Mucosa of rectum (tissue), 2 donors: ENCODE measurements at regions not wholly inside any gene's neighbourhood (a gene's known extent, or its start where the extent isn't known, plus 50 kb on each side); places are given as distances from the start of the nearest gene placed in this dataset.

Experiments
- H3K27ac ChIP-seq, 2 donors: one replicate each; pipeline ENCODE4 v1.7.0; 2013; ENCODE audit warnings: inconsistent platforms in 2 of 2, low read depth in 2 of 2, low read length in 2 of 2
- H3K27me3 ChIP-seq, 2 donors: one replicate each; pipeline ENCODE4 v1.7.0; 2013; ENCODE audit warnings: low read length in 2 of 2; ENCODE audit not compliant: control insufficient read depth in 2 of 2, insufficient read depth in 2 of 2
- H3K36me3 ChIP-seq, 2 donors: one replicate each; pipeline ENCODE4 v1.7.0; 2013; ENCODE audit warnings: low read length in 2 of 2; ENCODE audit not compliant: control insufficient read depth in 2 of 2, insufficient read depth in 2 of 2
- H3K4me1 ChIP-seq, 2 donors: one replicate each; pipeline ENCODE4 v1.7.0; 2013; ENCODE audit warnings: low read length in 2 of 2, mild to moderate bottlenecking in 1 of 2; ENCODE audit not compliant: control insufficient read depth in 2 of 2, insufficient read depth in 2 of 2
- H3K4me3 ChIP-seq, 2 donors: one replicate each; pipeline ENCODE4 v1.7.0; 2013; ENCODE audit warnings: low read length in 2 of 2
- H3K9ac ChIP-seq, 2 donors: one replicate each; pipeline ENCODE4 v1.7.0; 2013; ENCODE audit warnings: low read length in 2 of 2, low read depth in 1 of 2, mild to moderate bottlenecking in 1 of 2
- H3K9me3 ChIP-seq, 2 donors: one replicate each; pipeline ENCODE4 v1.7.0; 2013; ENCODE audit warnings: low read length in 2 of 2; ENCODE audit not compliant: control insufficient read depth in 2 of 2
- donor health status: healthy.
- donor health status: Normal muscosa, but diverticular disease.

GRCh38 chr2:2765839-2766495 is 434.9 kb upstream of the MYT1L start:
- Histone ChIP-seq H3K36me3 (no peaks in the 10 kb centered on the region), H3K4me3 (no peak overlapping the region), H3K27ac (no peak overlapping the region), H3K9ac (no peak overlapping the region), H3K9me3 (no peaks in the 10 kb centered on the region), H3K4me1 (no peaks in the 10 kb centered on the region), H3K27me3 (no peaks in the 10 kb centered on the region)

DNA sequence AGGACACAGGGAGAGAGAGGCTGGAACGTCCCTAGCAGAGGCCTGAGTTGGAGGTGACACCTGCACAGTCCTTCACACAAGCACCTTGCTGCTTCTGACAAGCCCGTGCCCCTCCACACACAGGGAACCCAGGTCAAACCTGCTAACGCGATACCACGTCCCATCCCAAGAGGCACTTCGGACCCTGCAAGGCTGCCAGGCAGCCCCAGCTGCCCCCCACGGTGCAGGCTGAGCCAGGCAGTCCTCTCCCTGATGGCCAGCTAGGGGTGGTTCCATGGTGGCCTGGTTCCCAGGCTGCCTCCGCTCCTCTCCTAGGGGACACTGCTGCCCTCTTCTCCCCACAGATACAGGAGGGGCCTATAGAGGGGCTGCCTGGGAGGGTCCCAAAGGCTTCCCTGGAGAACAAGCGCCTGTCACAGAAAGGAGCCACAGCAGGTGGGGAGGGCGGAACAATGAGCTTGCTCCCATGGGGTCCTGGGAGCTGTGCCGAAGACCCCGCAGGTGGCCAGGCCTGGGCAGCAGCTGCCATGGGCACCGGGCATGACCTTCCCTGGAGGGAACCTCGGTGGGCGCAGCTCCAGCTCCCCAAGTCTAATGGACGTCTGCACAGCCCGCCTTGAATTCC is 434.2 kb upstream of the MYT1L start:
- no peak overlapping the region for H3K9ac ChIP-seq

GRCh38 chr2:2764739-2765138 is 433.7 kb upstream of the MYT1L start:
- no peak overlapping the region for H3K27ac ChIP-seq
- H3K9me3 ChIP-seq: no peaks in the 10 kb centered on the region
- H3K36me3 ChIP-seq: no peaks in the 10 kb centered on the region
- H3K4me3 ChIP-seq: no peak overlapping the region
- H3K27me3 ChIP-seq: no peaks in the 10 kb centered on the region
- H3K4me1 ChIP-seq: no peaks in the 10 kb centered on the region
- H3K9ac ChIP-seq: no peak overlapping the region

More for the DNA sequence above, 434.2 kb upstream of the MYT1L start:
- no peak overlapping the region for H3K27ac ChIP-seq
- no peaks in the 10 kb centered on the region for H3K27me3 ChIP-seq
- H3K4me3 ChIP-seq: no peak overlapping the region
- H3K9me3 ChIP-seq: no peaks in the 10 kb centered on the region
- H3K36me3 ChIP-seq: no peaks in the 10 kb centered on the region
- no peaks in the 10 kb centered on the region for H3K4me1 ChIP-seq

DNA sequence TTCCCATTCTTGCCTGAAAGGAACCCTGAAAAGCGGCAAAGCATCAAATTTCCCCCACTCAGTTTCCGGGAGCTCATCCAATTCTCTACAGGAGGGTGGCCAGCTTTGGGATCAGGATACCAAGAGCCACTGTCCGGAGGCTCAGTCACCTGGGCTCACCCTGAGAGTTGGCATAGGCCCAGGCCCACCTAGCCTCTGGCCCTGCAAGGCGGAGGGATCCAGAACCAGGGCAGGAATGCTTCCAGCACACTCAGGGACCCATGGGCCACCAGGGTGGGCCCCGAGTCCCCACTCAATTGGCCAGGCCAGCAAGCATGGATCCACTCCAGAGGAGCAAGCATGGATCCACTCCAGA is 432.9 kb upstream of the MYT1L start:
- H3K4me3 ChIP-seq: no peak overlapping the region
- H3K27me3 ChIP-seq: no peaks in the 10 kb centered on the region
- no peaks in the 10 kb centered on the region for H3K36me3 ChIP-seq
- H3K27ac ChIP-seq: no peak overlapping the region
- no peaks in the 10 kb centered on the region for H3K9me3 ChIP-seq
- no peaks in the 10 kb centered on the region for H3K4me1 ChIP-seq
- H3K9ac ChIP-seq: no peak overlapping the region

DNA sequence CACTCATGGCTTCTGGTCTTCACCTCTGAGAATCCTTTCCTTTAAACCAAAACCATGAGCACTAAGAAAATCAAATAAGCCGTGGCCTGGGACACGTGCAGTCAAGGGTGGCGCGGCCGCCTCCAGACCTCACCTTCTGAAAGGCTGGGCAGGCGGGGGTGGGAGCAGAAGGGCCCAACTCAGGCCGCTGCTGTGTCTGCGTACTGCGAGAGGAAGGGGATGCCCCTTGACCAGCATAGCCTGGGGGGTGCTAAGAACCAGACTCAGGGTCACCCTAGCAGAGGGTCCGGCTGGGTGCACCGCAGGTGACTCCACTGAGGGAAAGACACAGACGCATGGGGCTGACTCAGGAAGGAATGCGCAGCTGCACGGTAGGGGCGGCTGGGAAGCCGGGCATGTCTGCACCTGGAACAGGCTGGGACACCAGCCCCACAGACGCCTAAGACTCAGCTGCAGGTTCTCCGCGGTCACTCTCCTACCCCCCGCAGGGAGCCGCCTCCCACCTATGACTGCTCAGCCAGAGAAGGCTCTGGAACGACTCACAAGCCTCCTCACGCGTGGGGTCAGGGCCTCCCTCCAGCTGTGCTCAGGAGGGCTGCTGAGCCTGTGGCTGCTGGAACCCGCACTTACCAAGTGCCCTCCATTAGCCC is 432.4 kb upstream of the MYT1L start:
- Histone ChIP-seq H3K4me3 (no peak overlapping the region), H3K27ac (no peak overlapping the region), H3K9me3 (no peaks in the 10 kb centered on the region), H3K36me3 (no peaks in the 10 kb centered on the region), H3K9ac (no peak overlapping the region), H3K27me3 (no peaks in the 10 kb centered on the region), H3K4me1 (no peaks in the 10 kb centered on the region)

DNA sequence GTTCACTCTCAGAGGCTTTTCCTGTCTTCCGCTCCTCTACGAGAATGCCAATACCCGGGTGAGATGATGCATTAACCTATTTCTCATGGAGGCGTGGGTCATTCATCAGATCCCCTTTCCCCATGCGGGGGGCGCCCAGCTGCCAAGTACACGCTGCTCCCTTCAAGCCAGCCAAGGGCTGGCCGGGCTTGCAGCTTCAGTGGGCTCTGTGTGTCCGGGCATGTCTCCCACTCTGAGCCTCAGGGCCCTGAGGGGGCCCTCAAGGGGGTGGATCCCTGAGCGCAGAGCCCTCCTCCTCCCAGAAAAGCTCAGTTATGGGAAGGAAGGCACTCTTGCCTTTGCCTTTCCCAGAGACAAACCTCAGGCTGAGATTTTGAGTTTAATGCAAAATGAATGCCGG is 431.8 kb upstream of the MYT1L start:
- Histone ChIP-seq H3K4me3 (no peak overlapping the region), H3K27me3 (no peaks in the 10 kb centered on the region), H3K9me3 (no peaks in the 10 kb centered on the region), H3K4me1 (no peaks in the 10 kb centered on the region), H3K36me3 (no peaks in the 10 kb centered on the region), H3K27ac (no peak overlapping the region), H3K9ac (no peak overlapping the region)

DNA sequence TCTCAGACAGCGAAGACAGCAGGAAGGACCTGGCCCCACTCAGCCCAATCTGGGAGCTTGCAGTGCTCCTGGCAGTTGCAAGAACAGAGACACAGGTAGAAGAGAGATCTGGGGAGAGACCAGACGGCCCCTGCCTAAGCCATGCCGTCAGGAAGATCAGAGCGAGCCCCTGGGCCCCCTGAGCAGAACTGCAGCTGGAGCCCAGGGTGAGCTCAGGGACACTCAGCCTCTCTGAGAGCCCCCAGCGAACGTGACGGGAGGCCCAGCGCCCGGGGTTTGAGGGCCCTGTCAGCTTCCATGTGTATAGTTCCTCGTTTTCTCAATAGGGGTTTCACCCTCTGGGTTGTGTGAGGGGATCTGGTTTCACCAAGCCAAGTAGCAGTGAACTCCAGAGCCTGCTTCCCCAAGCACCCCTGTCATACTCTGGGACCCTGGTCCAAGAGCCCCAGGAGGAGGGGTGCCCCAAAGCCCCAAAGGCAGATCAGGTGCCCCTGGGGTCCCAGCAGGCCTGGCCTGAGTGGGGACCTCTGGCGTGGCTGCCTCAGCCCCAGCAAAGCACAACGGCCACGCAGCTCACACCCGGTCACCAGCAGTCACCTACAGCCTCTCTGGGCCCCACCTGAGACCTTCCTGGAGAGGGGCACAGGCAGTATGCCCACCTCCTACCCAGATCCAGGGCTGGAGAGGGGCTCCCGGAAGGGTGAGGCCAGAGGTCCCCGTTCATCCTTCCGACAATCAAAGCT is 431.3 kb upstream of the MYT1L start:
- Histone ChIP-seq H3K27ac (no peak overlapping the region), H3K27me3 (no peaks in the 10 kb centered on the region), H3K36me3 (no peaks in the 10 kb centered on the region), H3K4me1 (no peaks in the 10 kb centered on the region), H3K4me3 (no peak overlapping the region), H3K9ac (no peak overlapping the region), H3K9me3 (no peaks in the 10 kb centered on the region)

- Histone ChIP-seq H3K9me3 (no peaks in the 10 kb centered on the region), H3K27ac (no peak overlapping the region), H3K27me3 (no peaks in the 10 kb centered on the region), H3K4me3 (no peak overlapping the region), H3K9ac (no peak overlapping the region), H3K4me1 (no peaks in the 10 kb centered on the region), H3K36me3 (no peaks in the 10 kb centered on the region)
Measured at GRCh38 chr2:2758793-2759367, 427.8 kb upstream of the MYT1L start.

DNA sequence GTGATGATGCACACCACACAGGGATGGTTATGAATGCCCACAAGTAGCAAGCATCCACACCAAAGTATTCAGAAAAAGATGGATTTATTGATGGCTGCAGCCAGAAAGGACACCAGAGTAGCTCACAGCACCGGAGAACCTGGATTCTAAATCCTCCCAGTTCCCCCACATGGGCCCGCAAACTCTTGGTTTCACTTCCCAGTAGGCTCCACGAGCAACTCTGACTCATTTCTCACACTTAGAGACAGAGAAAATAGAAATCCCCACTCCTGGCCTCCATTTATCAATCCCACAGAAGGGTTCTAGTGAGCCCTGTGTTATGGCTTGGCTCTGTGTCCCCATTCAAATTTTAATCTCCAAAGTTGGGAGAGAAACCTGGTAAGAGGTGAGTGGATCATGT is 426.7 kb upstream of the MYT1L start:
- H3K27ac ChIP-seq: no peak overlapping the region
- no peak overlapping the region for H3K4me3 ChIP-seq
- no peaks in the 10 kb centered on the region for H3K4me1 ChIP-seq
- H3K36me3 ChIP-seq: no peaks in the 10 kb centered on the region
- no peak overlapping the region for H3K9ac ChIP-seq
- no peaks in the 10 kb centered on the region for H3K27me3 ChIP-seq
- H3K9me3 ChIP-seq: no peaks in the 10 kb centered on the region

DNA sequence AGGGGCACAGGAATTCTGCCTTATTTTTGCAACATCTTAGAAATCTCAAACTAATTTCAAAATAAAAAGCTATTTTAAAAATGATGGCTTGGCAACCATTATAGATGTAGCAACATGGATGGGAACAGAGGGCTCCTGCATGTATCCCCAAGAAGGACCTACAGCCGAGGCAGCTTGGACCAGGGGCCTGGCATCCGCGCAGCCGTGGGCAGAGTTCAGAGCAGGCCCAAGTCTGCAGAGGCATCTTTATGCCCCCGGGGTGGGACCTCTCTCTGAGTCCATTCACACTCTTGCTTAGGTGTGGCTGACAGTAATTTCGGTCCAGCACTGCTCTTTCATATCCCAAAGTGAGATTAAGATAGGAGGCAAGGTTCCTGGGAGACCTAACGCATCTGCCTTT is 425.8 kb upstream of the MYT1L start:
- H3K9ac ChIP-seq: no peak overlapping the region
- H3K27ac ChIP-seq: no peak overlapping the region
- no peaks in the 10 kb centered on the region for H3K36me3 ChIP-seq
- no peaks in the 10 kb centered on the region for H3K9me3 ChIP-seq
- no peaks in the 10 kb centered on the region for H3K27me3 ChIP-seq
- H3K4me1 ChIP-seq: no peaks in the 10 kb centered on the region
- no peak overlapping the region for H3K4me3 ChIP-seq
